ENCODE measurements at regions not wholly inside any gene's neighbourhood (a gene's known extent, or its start where the extent isn't known, plus 50 kb on each side); places are given as distances from the start of the nearest gene placed in this dataset.

- Mint-ChIP-seq H3K9me3 (no peaks in the 10 kb centered on the region), H3K27me3 (ENCODE audit: insufficient read depth, low read depth, poor library complexity) (peaks cover 2% of the 10 kb centered on the region), H3K4me1 (peaks cover 2% of the 10 kb centered on the region; the same call in 2 of the 3 replicates), H3K27ac (no peak overlapping the region), H3K4me3 (no peak overlapping the region), H3K36me3 (ENCODE audit: low read depth) (no peaks in the 10 kb centered on the region)
- Histone ChIP-seq H2AFZ (no peak overlapping the region), H3K9me2 (ENCODE audit: insufficient read depth) (no peaks in the 10 kb centered on the region), H3K27ac (ENCODE audit: low read depth) (no peak overlapping the region), H3K4me3 (no peak overlapping the region), H3K4me2 (no peak overlapping the region), H3K36me3 (ENCODE audit: insufficient read depth) (no peaks in the 10 kb centered on the region), H4K20me1 (replicated peaks; ENCODE audit: insufficient read depth) (no peaks in the 10 kb centered on the region), H3K4me1 (ENCODE audit: insufficient read depth) (no peaks in the 10 kb centered on the region), H3F3A (replicated peaks; ENCODE audit: low read depth) (no peaks in the 10 kb centered on the region), H3K79me2 (replicated peaks; ENCODE audit: insufficient read depth) (no peaks in the 10 kb centered on the region), H3K27me3 (ENCODE audit: insufficient read depth) (no peaks in the 10 kb centered on the region)
- DNase-seq (ENCODE audit: low spot score) (no peak), ATAC-seq (no peak)
- TF ChIP-seq JUNB (IDR thresholded peaks at IDR 0.05; ENCODE audit: unreplicated experiment) = no peak
- no peak for TF ChIP-seq POLR2AphosphoS5 (IDR thresholded peaks at IDR 0.05; ENCODE audit: low read depth)
- no peak for TF ChIP-seq STAT1 (IDR thresholded peaks at IDR 0.05; ENCODE audit: unreplicated experiment)
- no peak for TF ChIP-seq EZH2 (IDR thresholded peaks at IDR 0.05; ENCODE audit: low read depth, unreplicated experiment)
- TF ChIP-seq, protein P1, sequence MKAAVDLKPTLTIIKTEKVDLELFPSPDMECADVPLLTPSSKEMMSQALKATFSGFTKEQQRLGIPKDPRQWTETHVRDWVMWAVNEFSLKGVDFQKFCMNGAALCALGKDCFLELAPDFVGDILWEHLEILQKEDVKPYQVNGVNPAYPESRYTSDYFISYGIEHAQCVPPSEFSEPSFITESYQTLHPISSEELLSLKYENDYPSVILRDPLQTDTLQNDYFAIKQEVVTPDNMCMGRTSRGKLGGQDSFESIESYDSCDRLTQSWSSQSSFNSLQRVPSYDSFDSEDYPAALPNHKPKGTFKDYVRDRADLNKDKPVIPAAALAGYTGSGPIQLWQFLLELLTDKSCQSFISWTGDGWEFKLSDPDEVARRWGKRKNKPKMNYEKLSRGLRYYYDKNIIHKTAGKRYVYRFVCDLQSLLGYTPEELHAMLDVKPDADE (IDR thresholded peaks at IDR 0.05) = no peak
- no peak for TF ChIP-seq NANOG (IDR thresholded peaks at IDR 0.05; ENCODE audit: borderline replicate concordance)
- no peak for TF ChIP-seq ZNF114 (CRISPR knock-in tag; IDR thresholded peaks at IDR 0.05)
- TF ChIP-seq, protein P2, sequence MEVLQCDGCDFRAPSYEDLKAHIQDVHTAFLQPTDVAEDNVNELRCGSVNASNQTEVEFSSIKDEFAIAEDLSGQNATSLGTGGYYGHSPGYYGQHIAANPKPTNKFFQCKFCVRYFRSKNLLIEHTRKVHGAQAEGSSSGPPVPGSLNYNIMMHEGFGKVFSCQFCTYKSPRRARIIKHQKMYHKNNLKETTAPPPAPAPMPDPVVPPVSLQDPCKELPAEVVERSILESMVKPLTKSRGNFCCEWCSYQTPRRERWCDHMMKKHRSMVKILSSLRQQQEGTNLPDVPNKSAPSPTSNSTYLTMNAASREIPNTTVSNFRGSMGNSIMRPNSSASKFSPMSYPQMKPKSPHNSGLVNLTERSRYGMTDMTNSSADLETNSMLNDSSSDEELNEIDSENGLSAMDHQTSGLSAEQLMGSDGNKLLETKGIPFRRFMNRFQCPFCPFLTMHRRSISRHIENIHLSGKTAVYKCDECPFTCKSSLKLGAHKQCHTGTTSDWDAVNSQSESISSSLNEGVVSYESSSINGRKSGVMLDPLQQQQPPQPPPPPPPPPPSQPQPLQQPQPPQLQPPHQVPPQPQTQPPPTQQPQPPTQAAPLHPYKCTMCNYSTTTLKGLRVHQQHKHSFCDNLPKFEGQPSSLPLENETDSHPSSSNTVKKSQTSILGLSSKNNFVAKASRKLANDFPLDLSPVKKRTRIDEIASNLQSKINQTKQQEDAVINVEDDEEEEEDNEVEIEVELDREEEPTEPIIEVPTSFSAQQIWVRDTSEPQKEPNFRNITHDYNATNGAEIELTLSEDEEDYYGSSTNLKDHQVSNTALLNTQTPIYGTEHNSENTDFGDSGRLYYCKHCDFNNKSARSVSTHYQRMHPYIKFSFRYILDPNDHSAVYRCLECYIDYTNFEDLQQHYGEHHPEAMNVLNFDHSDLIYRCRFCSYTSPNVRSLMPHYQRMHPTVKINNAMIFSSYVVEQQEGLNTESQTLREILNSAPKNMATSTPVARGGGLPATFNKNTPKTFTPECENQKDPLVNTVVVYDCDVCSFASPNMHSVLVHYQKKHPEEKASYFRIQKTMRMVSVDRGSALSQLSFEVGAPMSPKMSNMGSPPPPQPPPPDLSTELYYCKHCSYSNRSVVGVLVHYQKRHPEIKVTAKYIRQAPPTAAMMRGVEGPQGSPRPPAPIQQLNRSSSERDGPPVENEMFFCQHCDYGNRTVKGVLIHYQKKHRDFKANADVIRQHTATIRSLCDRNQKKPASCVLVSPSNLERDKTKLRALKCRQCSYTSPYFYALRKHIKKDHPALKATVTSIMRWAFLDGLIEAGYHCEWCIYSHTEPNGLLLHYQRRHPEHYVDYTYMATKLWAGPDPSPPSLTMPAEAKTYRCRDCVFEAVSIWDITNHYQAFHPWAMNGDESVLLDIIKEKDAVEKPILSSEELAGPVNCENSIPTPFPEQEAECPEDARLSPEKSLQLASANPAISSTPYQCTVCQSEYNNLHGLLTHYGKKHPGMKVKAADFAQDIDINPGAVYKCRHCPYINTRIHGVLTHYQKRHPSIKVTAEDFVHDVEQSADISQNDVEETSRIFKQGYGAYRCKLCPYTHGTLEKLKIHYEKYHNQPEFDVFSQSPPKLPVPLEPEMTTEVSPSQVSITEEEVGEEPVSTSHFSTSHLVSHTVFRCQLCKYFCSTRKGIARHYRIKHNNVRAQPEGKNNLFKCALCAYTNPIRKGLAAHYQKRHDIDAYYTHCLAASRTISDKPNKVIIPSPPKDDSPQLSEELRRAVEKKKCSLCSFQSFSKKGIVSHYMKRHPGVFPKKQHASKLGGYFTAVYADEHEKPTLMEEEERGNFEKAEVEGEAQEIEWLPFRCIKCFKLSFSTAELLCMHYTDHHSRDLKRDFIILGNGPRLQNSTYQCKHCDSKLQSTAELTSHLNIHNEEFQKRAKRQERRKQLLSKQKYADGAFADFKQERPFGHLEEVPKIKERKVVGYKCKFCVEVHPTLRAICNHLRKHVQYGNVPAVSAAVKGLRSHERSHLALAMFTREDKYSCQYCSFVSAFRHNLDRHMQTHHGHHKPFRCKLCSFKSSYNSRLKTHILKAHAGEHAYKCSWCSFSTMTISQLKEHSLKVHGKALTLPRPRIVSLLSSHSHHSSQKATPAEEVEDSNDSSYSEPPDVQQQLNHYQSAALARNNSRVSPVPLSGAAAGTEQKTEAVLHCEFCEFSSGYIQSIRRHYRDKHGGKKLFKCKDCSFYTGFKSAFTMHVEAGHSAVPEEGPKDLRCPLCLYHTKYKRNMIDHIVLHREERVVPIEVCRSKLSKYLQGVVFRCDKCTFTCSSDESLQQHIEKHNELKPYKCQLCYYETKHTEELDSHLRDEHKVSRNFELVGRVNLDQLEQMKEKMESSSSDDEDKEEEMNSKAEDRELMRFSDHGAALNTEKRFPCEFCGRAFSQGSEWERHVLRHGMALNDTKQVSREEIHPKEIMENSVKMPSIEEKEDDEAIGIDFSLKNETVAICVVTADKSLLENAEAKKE (CRISPR knock-in tag; IDR thresholded peaks at IDR 0.05) = no peak
- no peak for TF ChIP-seq ZNF331 (CRISPR knock-in tag; IDR thresholded peaks at IDR 0.05; ENCODE audit: low read depth)
- TF ChIP-seq CREB1 (CRISPR knock-in tag; IDR thresholded peaks at IDR 0.05; ENCODE audit: low read depth) = no peak
- TF ChIP-seq CTCF (conservative IDR thresholded peaks at IDR 0.05; ENCODE audit: low read depth in 2 of 2) = no peak
These were observed 70.4 kb upstream of the BACH1 start for GRCh38 chr21:29228306-29228705.

Data from GM23338 (cell line).